ENCODE measurements at regions not wholly inside any gene's neighbourhood (a gene's known extent, or its start where the extent isn't known, plus 50 kb on each side); places are given as distances from the start of the nearest gene placed in this dataset.

GRCh38 chr11:43116071-43116470 lies 195.7 kb upstream of the API5 start:
- TF ChIP-seq CTCF (conservative IDR thresholded peaks at IDR 0.05), result no peak
- H3K9me3 ChIP-seq (ENCODE audit: control insufficient read depth, low read length), result peaks cover 8% of the 10 kb centered on the region
- H3K4me3 ChIP-seq (ENCODE audit: low read length), result no peak overlapping the region
- Mint-ChIP-seq H3K27ac (no peak overlapping the region), H3K4me1 (peaks cover 6% of the 10 kb centered on the region), H3K9me3 (peaks cover 62% of the 10 kb centered on the region), H3K4me3 (no peak overlapping the region), H3K36me3 (ENCODE audit: low read depth) (no peaks in the 10 kb centered on the region), H3K27me3 (ENCODE audit: insufficient read depth) (no peaks in the 10 kb centered on the region)
- peaks cover 2% of the 10 kb centered on the region for H3K4me1 ChIP-seq (ENCODE audit: control insufficient read depth, insufficient read depth, low read length)
- DNase-seq, result no peak
- H3K27me3 ChIP-seq (ENCODE audit: control insufficient read depth, insufficient read depth, low read length, poor library complexity, severe bottlenecking), result no peaks in the 10 kb centered on the region
- no peaks in the 10 kb centered on the region for H3K36me3 ChIP-seq (ENCODE audit: control insufficient read depth, insufficient read depth, low read length)
- H3K27ac ChIP-seq (ENCODE audit: low read depth, low read length), result no peak overlapping the region
- 80 to 84% methylated on average over 1 of the region's 1 CpG for WGBS, 2 experiments (ENCODE audit: insufficient coverage in 1 of 2, insufficient read length in 1 of 2)
- no peak overlapping the region for H3K9ac ChIP-seq (ENCODE audit: extremely low read depth, low read length, poor library complexity, severe bottlenecking)

GRCh38 chr11:43119275-43119970 lies 192.4 kb upstream of the API5 start:
- H3K27ac ChIP-seq (ENCODE audit: low read depth, low read length), result no peak overlapping the region
- peaks cover 60% of the 10 kb centered on the region for H3K9me3 Mint-ChIP-seq
- peaks cover 6% of the 10 kb centered on the region for H3K4me1 Mint-ChIP-seq
- no peaks in the 10 kb centered on the region for H3K27me3 Mint-ChIP-seq (ENCODE audit: insufficient read depth)
- peaks cover 2% of the 10 kb centered on the region for H3K4me1 ChIP-seq (ENCODE audit: control insufficient read depth, insufficient read depth, low read length)
- no peak overlapping the region for H3K4me3 Mint-ChIP-seq
- H3K27me3 ChIP-seq (ENCODE audit: control insufficient read depth, insufficient read depth, low read length, poor library complexity, severe bottlenecking), result no peaks in the 10 kb centered on the region
- 70 to 79% methylated on average over 3 to 4 of the region's 4 CpGs for WGBS, 2 experiments (ENCODE audit: insufficient coverage in 1 of 2, insufficient read length in 1 of 2)
- no peaks in the 10 kb centered on the region for H3K36me3 Mint-ChIP-seq (ENCODE audit: low read depth)
- TF ChIP-seq CTCF (conservative IDR thresholded peaks at IDR 0.05), result peak; percentile 36
- peaks cover 5% of the 10 kb centered on the region for H3K9me3 ChIP-seq (ENCODE audit: control insufficient read depth, low read length)
- no peak overlapping the region for H3K4me3 ChIP-seq (ENCODE audit: low read length)
- H3K36me3 ChIP-seq (ENCODE audit: control insufficient read depth, insufficient read depth, low read length), result no peaks in the 10 kb centered on the region
- no peak for DNase-seq
- H3K27ac Mint-ChIP-seq, result no peak overlapping the region
- no peak overlapping the region for H3K9ac ChIP-seq (ENCODE audit: extremely low read depth, low read length, poor library complexity, severe bottlenecking)

GRCh38 chr11:43122546-43122945 lies 189.2 kb upstream of the API5 start:
- DNase-seq, result no peak
- 71 to 90% methylated on average over 1 to 3 of the region's 3 CpGs for WGBS, 2 experiments (ENCODE audit: insufficient coverage in 1 of 2, insufficient read length in 1 of 2)
- Histone ChIP-seq H3K27me3 (ENCODE audit: control insufficient read depth, insufficient read depth, low read length, poor library complexity, severe bottlenecking) (no peaks in the 10 kb centered on the region), H3K36me3 (ENCODE audit: control insufficient read depth, insufficient read depth, low read length) (no peaks in the 10 kb centered on the region), H3K9me3 (ENCODE audit: control insufficient read depth, low read length) (no peaks in the 10 kb centered on the region), H3K9ac (ENCODE audit: extremely low read depth, low read length, poor library complexity, severe bottlenecking) (no peak overlapping the region), H3K4me3 (ENCODE audit: low read length) (no peak overlapping the region), H3K27ac (ENCODE audit: low read depth, low read length) (no peak overlapping the region), H3K4me1 (ENCODE audit: control insufficient read depth, insufficient read depth, low read length) (peaks cover 2% of the 10 kb centered on the region)
- Mint-ChIP-seq H3K4me1 (peaks cover 6% of the 10 kb centered on the region), H3K4me3 (no peak overlapping the region), H3K27ac (no peak overlapping the region), H3K27me3 (ENCODE audit: insufficient read depth) (no peaks in the 10 kb centered on the region), H3K9me3 (peaks cover 36% of the 10 kb centered on the region), H3K36me3 (ENCODE audit: low read depth) (no peaks in the 10 kb centered on the region)
- no peak for TF ChIP-seq CTCF (conservative IDR thresholded peaks at IDR 0.05)
